GM23338 (cell line): ENCODE measurements at regions not wholly inside any gene's neighbourhood (a gene's known extent, or its start where the extent isn't known, plus 50 kb on each side); places are given as distances from the start of the nearest gene placed in this dataset.

ENCODE experiments used
- CREB1 ChIP-seq: fragments of 250-450 bp; sonication (Bioruptor Pico); IDR thresholded peaks from 2 replicates; pipeline ENCODE4 v1.5.0; 2020; ENCODE audit warnings: low read depth, mild to moderate bottlenecking, moderate library complexity
- EZH2 ChIP-seq: fragments of 200-600 bp; sonication (generic); IDR thresholded peaks from one replicate; pipeline ENCODE4 v1.8.0; 2017; ENCODE audit warnings: antibody characterized with exemption, mild to moderate bottlenecking, low read depth; ENCODE audit not compliant: unreplicated experiment
- POLR2AphosphoS5 ChIP-seq: IDR thresholded peaks from 2 replicates; pipeline ENCODE4 v1.6.1; 2016; ENCODE audit warnings: antibody characterized with exemption, low read depth
- ZNF462 ChIP-seq: fragments of 250-450 bp; sonication (Bioruptor Pico); IDR thresholded peaks from 2 replicates; pipeline ENCODE4 v1.5.0; 2020; ENCODE audit warnings: mild to moderate bottlenecking, moderate library complexity
- TF ChIP-seq, protein P1 (sequence below), 2 experiments: fragments of 200-600 bp in 1 of 2; sonication (generic) in 1 of 2; conservative IDR thresholded peaks; 2 replicates each; pipeline versions ENCODE4 v1.5.1 to v1.6.1; 2016 to 2017; ENCODE audit warnings: antibody characterized with exemption in 2 of 2, low read depth in 2 of 2, mild to moderate bottlenecking in 2 of 2, moderate library complexity in 1 of 2

DNA sequence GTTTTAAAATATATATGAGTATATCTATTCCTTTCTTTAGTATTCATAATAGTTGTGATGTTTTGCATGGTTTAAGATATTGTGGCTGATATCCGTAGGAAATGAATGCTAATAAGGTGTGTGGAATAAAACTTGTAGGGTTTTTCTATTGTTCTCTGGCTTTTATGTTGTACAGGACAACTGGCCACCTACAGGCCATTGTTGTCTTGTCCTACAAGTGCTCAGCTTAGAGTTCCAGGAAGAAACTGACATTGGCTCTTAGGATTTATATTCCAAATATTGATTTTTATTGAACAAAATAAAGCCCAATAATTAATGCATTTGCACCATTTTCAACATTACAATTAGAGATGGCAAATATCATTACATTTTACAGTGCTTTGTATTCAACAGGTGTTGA, 512.8 kb upstream of the TENM4 start:
- TF ChIP-seq, protein P1, sequence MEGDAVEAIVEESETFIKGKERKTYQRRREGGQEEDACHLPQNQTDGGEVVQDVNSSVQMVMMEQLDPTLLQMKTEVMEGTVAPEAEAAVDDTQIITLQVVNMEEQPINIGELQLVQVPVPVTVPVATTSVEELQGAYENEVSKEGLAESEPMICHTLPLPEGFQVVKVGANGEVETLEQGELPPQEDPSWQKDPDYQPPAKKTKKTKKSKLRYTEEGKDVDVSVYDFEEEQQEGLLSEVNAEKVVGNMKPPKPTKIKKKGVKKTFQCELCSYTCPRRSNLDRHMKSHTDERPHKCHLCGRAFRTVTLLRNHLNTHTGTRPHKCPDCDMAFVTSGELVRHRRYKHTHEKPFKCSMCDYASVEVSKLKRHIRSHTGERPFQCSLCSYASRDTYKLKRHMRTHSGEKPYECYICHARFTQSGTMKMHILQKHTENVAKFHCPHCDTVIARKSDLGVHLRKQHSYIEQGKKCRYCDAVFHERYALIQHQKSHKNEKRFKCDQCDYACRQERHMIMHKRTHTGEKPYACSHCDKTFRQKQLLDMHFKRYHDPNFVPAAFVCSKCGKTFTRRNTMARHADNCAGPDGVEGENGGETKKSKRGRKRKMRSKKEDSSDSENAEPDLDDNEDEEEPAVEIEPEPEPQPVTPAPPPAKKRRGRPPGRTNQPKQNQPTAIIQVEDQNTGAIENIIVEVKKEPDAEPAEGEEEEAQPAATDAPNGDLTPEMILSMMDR (conservative IDR thresholded peaks at IDR 0.05; ENCODE audit: low read depth in 2 of 2): 0 out of 4 replicates have a peak, but pooled peaks of 1 of the 2 experiments have one; percentile 25
- TF ChIP-seq EZH2: no peak
- TF ChIP-seq ZNF462 (CRISPR knock-in tag): no peak
- no peak for TF ChIP-seq POLR2AphosphoS5
- no peak for TF ChIP-seq CREB1 (CRISPR knock-in tag)
